Fibroblast of upper back skin (primary cell): ENCODE measurements at regions not wholly inside any gene's neighbourhood (a gene's known extent, or its start where the extent isn't known, plus 50 kb on each side); places are given as distances from the start of the nearest gene placed in this dataset.
"Not testable (repeated sequence)": the region's sequence is repeated elsewhere in the genome, so short reads cannot be mapped to it uniquely, and the experiment has no call there.

Source experiments
- DNase-seq: peaks from one replicate; pipeline ENCODE4 v3.0.0-alpha.2; 2013

DNA sequence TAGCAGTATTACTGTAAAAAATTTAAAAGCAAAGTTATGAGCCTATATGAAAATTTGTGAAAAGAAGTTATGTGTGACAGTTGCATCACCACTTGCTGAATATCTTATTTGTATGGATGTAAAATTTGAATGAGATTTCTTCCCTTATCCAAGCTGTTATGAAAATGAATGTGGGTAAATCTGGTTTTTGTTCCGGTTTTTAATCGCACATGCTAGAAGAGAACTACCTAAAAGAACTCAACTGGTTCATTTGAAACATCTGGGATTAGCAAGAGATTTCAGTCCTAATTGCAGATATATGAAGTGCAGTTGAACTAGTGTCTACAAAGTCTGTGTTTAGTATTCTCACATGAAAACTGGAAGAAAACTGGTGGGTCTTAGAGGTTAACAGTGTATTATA is 467.1 kb upstream of the SPHKAP start:
- no peak for DNase-seq

- DNase-seq: peak; percentile 37
These were observed 464.6 kb upstream of the SPHKAP start for GRCh38 chr2:228646061-228646460.

- DNase-seq: no peak
These were observed 462.7 kb upstream of the SPHKAP start for GRCh38 chr2:228644199-228644598.

DNA sequence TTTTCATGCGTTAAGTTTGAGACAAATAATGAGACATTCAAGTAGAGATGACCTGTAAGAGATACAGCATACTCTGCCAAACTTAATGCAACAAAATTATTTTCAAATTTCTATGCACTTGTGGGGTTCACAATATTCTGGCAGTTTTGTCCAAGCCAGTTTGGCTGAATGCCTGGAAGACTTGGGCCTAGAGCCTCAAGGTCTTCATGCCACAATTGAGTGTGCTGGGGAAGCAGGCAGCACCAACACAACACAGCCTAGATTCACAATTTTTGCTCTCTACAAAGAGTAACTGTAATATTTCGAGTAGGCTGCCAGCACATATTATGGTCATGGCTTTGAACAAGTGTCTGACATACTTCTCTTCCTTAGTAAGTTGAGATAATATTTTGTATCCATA is 461.4 kb upstream of the SPHKAP start:
- DNase-seq: no peak

- DNase-seq: no peak
These were observed 449.3 kb upstream of the SPHKAP start for GRCh38 chr2:228630786-228631185.

DNA sequence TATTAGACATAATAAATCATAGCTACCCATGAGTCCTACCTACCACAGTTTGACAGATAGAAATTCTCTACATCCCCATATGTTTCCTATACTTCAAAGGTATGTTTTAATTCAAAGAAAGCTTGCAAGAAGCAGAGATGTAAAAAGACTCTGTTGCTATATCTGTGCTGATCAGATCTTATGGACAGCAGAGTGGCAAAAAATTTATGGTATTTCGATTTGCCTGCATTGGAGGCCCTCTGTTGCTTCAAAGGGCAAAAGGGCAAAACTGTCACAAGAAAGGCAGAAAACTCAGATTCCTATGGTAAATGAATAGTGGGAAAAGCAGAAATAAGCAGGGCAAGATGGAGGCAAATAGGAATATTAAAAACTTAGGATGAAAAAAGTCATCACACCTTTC is 447.8 kb upstream of the SPHKAP start:
- DNase-seq: peak; percentile 13

DNA sequence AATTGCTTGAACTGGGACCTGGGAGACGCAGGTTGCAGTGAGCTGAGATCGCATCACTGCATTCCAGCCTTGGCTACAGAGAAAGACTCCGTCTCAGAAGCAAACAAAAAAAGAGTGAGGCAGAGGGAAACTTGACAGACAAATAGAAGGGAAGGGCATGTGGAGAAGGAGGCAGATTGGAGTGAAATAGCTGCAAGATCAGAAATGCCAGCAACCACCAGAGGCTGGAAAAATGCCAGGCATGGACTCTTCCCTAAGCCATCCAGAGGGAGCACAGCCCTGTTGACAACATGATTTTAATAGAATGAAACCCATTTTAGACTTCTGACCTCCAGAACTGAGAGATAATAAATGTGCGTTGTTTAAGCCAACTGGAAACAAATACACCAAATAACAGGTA is 447.2 kb upstream of the SPHKAP start:
- DNase-seq: peak; percentile 36

DNA sequence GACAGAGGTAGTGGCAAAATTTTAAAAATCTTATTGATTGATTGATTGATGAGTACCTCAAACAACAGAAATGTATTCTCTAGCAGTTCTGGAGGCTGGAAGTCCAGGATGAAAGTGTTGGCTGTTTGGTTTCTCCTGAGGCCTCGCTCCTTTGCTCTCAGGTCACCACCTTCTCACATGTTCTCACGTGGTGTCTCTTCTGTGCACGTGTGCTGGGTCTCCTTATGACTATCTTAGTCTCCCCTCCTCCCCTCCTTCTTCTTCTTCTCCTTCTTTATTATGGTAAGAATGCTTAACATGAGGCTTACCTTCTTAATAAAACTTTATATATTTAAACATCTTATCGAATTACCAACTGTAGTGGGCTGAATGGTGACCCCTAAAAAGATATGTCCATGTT is 446.0 kb upstream of the SPHKAP start:
- DNase-seq: no peak

DNA sequence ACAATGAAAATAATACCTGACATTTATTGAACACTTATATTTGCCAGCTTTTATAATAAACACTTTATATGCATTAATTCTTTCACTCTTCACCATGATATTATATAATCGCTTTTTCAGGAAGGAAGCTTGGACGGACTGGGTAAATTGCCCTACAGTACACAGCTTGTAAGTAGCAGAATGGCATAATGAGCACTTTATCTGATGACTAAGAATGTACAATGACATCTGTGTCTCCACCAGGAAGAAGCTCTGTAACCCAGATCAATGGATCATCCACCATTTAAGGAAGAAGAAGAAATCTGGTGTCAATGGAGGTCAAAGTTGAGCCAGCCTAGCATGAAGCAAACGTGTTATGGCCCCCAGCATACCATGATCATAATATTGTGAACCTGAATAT is 444.0 kb upstream of the SPHKAP start:
- DNase-seq: no peak

- no peak for DNase-seq
These were observed 443.2 kb upstream of the SPHKAP start for GRCh38 chr2:228624733-228625132.

GRCh38 chr2:228615496-228615895 is 434.0 kb upstream of the SPHKAP start:
- peak; percentile 16 for DNase-seq

DNA sequence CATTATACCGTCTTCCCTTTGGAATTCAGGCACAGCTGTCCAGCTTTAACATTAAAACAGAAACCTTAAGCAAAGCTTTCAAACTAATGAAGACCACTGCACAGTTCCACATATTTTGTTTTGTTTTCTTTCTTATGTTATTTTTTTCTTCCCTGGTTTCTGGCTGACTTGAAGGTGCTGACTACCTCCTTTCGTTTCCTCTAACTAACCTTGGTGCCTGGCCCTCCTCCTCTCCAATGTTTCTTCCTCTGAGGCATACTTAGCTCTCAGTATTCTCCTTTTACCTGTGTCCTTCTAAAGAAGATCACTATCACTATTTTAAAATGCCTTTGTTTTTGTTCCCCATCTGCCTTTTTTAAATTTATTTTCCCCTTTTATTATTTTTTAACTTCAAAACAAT is 433.3 kb upstream of the SPHKAP start:
- DNase-seq: no peak

DNA sequence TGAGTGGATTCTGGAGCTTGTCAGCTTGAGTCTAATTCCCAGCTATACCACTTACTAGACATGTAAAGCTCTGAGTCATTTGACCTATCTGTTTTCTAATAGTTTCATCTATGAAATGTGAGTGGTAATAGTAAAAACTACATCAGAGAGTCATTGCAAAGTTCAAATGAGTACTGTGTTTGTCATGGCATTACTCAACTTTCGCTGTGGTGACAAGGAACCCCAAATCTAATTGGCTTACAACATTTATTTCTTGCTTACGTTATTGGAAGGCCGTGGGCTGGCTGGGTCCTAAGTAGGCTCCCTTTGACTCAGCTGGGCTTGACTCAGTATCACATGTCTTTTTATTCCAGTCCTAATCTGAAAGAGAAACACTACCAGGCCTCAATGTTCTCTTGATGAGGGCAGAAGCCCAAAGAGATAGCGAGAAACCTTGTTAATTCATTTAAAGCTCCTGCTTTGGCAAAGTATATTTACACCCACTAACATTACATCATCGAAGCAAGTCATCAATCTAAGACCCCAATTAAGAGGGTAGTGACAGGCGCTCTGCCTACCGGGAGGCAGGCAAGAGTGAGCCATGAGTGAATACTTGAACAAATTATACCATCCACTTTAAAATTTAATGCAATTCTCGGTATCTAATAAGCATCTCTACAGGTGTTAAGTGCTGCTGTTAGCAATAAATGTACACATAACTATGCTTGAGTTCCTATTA is 431.8 kb upstream of the SPHKAP start:
- DNase-seq: peak; percentile 88

DNA sequence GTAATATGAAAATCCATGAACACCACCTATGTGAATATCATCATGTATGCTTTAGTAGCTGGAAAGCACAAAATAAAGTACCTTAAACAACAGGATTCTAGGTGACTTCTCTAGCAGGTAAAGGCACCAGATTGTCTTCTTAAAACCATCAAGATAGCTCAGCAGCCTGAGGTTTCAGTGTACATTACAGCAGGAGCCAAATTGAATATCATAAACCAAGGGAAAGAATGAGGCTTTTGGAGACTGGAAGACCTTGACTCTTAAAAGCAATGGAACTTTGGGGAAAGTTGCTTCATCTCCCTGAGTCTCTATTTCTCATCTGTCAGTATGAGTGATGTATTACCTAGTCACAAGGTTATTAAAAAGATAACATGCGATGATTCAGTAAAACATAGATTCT is 429.7 kb upstream of the SPHKAP start:
- DNase-seq: no peak

DNA sequence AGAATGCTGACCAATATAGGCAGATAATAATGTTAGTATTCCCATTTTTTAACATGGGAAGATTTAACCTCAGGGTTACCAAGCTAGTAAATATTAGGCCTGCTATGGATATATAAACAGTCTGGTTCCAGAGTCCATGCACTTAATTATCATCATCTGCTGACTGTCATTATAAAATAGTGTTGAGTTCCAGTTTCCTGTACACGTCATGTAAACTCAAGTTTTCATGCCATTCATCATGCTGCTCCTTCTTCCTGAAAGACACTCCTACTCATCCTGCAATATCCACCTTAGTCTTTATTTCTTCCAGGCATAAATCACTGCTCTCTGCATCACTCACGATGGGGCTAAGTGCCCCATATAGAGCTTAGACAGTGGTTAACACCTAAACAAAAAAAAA is 420.8 kb upstream of the SPHKAP start:
- DNase-seq: peak; percentile 81

GRCh38 chr2:228600265-228600664 is 418.8 kb upstream of the SPHKAP start:
- DNase-seq: peak; percentile 95

DNA sequence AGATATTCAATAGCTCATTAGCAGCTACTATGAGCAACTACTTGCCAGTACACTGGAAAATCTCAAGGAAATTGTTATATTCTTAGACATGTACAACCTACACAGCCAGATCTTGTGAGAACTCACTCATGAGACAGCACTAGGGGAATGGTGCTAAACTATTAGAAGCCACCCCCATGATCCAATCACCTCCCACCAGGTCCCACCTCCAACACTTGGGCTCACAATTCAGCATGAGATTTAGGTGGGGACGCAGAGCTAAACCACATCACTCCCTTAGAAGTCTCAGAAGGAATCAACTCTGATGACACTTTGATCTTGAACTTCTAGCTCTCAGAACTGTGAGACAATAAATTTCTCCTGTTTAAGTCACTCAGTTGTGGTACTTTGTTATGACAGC is 418.3 kb upstream of the SPHKAP start:
- DNase-seq: peak; percentile 33

GRCh38 chr2:228599297-228599696 is 417.8 kb upstream of the SPHKAP start:
- no peak for DNase-seq

DNA sequence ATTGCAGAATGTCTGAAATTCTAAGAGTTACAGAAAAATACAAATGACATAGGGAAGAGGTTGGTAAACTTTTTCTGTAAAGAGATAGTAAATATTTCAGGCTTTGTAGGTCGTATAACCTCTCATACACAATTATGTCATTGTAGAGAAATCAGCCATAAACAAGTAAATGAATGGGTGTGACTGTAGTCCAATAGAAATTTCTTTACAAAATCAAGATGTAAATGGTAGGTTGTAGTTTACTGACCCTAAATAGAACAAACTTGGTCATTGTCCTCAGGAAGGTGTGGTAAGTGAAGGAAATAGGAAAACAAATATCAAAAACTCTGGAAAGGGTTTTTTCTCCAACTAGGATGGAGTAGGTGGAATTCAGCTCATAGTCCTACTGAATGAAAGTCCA is 415.5 kb upstream of the SPHKAP start:
- no peak for DNase-seq

GRCh38 chr2:228594012-228594411 is 412.5 kb upstream of the SPHKAP start:
- no peak for DNase-seq

DNA sequence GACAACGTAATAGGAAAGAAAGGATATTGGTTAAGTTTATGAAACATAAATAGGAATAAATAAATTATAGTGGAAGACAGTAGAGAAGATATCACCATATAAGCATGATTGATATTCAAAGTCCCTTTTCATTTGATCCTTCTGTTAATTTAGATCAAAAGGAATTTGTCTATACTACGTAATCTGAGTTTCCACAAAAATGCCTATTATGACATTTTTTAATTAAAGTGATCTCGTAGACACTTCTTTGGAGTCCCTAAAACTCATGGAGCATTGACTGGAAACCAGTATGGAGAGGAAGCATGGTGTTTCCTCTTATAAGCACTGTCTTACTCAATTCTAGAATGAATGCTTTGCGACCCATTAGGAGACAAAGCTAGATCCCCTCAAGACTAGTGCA is 411.4 kb upstream of the SPHKAP start:
- DNase-seq: no peak

- no peak for DNase-seq
These were observed 409.2 kb upstream of the SPHKAP start for GRCh38 chr2:228590681-228591080.

DNA sequence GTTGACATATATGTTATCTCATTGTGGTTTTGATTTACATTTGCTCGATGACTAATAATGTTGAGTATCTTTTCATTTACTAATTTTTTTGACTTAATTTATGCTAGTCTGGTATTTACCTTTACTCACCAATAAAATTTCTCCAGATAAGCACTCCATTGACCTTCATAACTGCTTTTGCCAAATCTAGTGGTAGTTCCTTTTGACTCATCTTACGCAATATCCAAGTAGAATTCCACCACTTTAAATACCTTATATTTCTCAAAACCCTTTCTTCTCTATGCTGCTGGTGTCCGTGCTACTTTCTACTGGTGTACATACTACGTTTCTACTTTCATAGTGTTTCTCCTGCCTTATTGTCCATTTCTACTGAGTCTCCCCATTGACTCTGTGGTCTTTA is 407.6 kb upstream of the SPHKAP start:
- no peak for DNase-seq

GRCh38 chr2:228581731-228582130 is 400.2 kb upstream of the SPHKAP start:
- no peak for DNase-seq

- no peak for DNase-seq
These were observed 394.4 kb upstream of the SPHKAP start for GRCh38 chr2:228575897-228576296.

- DNase-seq: not testable (repeated sequence)
These were observed 386.8 kb upstream of the SPHKAP start for GRCh38 chr2:228568275-228568674.
